Fibroblast of mammary gland (primary cell): ENCODE measurements at regions not wholly inside any gene's neighbourhood (a gene's known extent, or its start where the extent isn't known, plus 50 kb on each side); places are given as distances from the start of the nearest gene placed in this dataset.

Experiments
- DNase-seq: peaks from one replicate; pipeline ENCODE4 v3.0.0-alpha.2; 2010; ENCODE audit warnings: low read depth
- H3K4me3 ChIP-seq: 2 replicates; pipeline ENCODE4 v1.5.1; 2011; ENCODE audit warnings: low read depth, mild to moderate bottlenecking, low read length, moderate library complexity; ENCODE audit not compliant: control insufficient read depth
- TF ChIP-seq, protein P1 (sequence below): conservative IDR thresholded peaks from 2 replicates; pipeline ENCODE4 v1.5.1; 2011; ENCODE audit warnings: low read depth, low read length, inconsistent platforms; ENCODE audit not compliant: control insufficient read depth, insufficient read depth

DNA sequence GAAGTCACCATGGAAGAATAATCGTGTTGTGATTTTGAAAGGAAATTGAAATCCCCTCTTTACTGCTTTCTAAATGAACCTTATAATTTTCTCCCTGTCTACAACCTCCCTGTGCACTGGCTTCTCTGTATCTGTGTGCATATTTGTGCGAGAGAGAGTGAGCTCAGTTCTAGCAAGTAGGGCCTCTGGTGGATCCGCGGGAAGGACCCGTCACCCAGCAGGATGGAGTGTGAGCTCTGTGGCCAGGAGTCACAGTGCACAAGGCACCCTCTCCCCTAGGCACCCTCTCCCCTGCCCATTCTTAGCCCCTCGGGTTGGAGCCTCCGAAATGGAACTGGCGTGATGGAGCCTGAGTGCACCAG lies 109.0 kb downstream of the TRIM29 start:
- TF ChIP-seq, protein P1, sequence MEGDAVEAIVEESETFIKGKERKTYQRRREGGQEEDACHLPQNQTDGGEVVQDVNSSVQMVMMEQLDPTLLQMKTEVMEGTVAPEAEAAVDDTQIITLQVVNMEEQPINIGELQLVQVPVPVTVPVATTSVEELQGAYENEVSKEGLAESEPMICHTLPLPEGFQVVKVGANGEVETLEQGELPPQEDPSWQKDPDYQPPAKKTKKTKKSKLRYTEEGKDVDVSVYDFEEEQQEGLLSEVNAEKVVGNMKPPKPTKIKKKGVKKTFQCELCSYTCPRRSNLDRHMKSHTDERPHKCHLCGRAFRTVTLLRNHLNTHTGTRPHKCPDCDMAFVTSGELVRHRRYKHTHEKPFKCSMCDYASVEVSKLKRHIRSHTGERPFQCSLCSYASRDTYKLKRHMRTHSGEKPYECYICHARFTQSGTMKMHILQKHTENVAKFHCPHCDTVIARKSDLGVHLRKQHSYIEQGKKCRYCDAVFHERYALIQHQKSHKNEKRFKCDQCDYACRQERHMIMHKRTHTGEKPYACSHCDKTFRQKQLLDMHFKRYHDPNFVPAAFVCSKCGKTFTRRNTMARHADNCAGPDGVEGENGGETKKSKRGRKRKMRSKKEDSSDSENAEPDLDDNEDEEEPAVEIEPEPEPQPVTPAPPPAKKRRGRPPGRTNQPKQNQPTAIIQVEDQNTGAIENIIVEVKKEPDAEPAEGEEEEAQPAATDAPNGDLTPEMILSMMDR: no peak
- no peak overlapping the region for H3K4me3 ChIP-seq
- no peak for DNase-seq

DNA sequence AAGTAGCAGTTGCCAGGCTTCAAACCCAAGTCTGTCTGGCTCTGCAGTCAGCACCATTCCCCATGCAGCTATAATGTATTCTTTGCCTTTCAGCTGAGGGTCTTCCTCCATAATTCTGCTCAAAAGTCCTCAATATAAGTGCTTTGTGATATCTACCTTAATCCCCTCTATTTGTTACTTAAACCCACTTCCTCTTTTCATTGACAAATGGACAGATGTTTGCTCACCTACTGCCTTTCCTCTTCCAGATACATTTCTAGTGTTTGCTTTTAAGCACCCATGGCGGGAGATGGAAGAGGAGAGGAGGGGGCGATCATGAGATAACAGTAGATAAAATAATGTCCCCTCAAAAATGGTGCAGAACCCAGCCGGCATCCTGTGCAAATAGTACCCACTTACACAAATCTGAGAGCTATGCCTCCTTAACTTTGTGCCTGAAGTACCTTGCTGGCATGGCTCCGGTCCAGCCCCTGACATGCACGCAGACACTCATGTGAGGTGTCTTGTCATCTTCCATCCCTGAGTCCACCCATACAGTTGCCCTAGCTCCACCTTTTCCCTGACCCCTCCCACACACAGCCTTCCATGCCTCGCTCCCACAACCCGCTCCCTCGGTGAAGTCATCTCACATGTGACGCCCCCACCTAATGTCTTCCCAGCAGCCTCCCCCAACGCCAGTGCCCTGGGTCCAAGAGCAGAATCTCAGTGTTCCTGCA lies 109.6 kb downstream of the TRIM29 start:
- no peak overlapping the region for H3K4me3 ChIP-seq
- no peak for DNase-seq
- TF ChIP-seq, protein P1: no peak

GRCh38 chr11:120027546-120028180 lies 110.2 kb downstream of the TRIM29 start:
- TF ChIP-seq, protein P1: no peak

DNA sequence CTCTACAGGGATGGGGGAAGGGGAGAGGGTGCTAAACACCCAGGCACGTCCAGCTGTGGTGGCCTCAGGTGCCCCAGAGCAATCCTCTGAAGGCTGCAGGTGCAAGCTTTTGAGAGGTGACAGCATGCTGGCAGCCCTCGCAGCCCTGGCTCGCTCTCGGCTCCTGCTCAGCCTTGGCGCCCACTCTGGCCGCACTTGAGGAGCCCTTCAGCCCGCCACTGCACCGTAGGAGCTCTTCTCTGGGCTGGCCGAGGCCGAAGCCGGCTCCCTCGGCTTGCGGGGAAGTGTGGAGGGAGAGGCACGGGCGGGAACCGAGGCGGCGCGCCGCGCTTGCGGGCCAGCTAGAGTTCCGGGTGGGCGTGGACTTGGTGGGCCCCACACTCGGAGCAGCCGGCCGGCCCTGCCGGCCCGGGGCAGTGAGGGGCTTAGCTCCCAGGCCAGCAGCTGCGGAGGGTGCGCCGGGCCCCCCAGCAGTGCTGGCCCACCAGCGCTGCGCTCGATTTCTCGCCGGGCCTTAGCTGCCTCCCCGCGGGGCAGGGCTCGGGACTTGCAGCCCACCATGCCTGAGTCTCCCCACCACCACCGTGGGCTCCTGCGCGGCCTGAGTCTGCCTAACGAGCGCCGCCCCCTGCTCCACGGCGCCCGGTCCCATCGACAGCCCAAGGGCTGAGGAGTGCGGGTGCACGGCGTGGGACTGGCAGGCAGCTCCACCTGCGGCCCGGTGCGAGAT lies 112.1 kb downstream of the TRIM29 start:
- DNase-seq: no peak
- TF ChIP-seq, protein P1: no peak
- no peak overlapping the region for H3K4me3 ChIP-seq

More at GRCh38 chr11:120027546-120028180, 110.2 kb downstream of the TRIM29 start:
- DNase-seq: no peak
- H3K4me3 ChIP-seq: no peak overlapping the region

- no peak overlapping the region for H3K4me3 ChIP-seq
- TF ChIP-seq, protein P1: no peak
- DNase-seq: no peak
Measured at GRCh38 chr11:120024586-120024985, 113.3 kb downstream of the TRIM29 start.

DNA sequence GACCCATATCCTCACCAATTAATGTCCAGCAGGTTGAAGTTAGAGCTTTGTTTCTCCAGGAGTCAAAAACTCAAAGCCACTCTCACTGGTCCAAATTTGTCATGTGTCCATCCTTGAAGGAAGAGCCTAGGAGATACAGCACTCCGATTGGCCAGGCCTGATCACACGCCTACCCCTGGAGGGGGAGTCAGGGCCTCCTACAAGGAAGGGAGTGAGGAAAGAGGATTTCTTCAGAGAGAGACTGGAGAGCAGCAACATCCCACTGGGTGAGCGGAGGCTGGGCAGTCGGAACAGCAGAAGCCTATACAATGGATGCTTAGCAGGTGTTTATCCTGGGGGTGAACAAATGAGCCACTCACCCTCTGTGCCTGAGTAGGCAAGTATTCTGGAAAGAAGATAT lies 113.9 kb downstream of the TRIM29 start:
- no peak overlapping the region for H3K4me3 ChIP-seq
- TF ChIP-seq, protein P1: no peak
- DNase-seq: peak; percentile 2
